ENCODE measurements at regions not wholly inside any gene's neighbourhood (a gene's known extent, or its start where the extent isn't known, plus 50 kb on each side); places are given as distances from the start of the nearest gene placed in this dataset.

DNA sequence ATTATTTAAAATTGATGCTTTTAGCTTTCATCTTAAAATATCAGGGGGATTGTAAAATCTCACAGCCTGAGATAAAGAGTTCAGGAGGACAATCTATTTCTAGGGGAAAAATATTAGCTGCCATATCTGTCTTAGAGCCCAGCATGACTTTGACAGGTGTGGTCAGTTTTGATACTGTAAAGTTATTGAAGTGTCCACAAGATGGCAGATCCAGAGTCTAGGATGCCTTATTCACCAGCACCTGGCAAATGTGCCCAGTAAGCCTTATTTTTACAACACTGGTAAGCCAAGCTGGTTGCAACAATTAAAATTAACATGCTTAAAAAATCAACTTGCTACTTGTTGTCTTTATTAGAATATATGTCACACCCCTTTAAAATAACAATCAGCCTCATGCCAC, 579.3 kb downstream of the SH2D4B start:
- H3K9me3 Mint-ChIP-seq = no peaks in the 10 kb centered on the region
- H3K4me3 Mint-ChIP-seq = no peak overlapping the region
- DNase-seq (ENCODE audit: low spot score) = no peak
- H3K27me3 Mint-ChIP-seq (ENCODE audit: low read depth) = no peaks in the 10 kb centered on the region
- H3K4me1 Mint-ChIP-seq (ENCODE audit: low read depth) = no peaks in the 10 kb centered on the region
- H3K27ac Mint-ChIP-seq = no peak overlapping the region
- no peaks in the 10 kb centered on the region for H3K36me3 Mint-ChIP-seq (ENCODE audit: low read depth)

DNA sequence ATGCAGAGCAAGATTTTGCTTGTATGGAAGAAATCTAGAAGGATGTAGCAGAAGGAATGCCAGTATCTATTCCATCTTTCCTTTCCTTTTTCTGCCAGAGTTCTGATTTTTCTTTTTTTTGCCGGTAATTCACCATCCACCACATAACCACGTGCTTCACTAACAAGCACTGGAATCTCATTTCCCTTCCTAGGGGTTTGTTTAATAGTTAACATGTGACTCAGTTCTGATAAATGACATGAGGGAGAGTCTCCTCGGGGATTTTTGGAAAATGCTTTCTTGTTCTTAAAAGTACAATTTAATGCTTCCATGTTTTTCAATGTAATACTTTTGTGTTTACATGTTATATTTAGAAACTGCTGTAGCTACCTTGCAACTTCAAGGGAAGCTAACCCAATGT, 590.2 kb downstream of the SH2D4B start:
- DNase-seq (ENCODE audit: low spot score) = no peak

DNA sequence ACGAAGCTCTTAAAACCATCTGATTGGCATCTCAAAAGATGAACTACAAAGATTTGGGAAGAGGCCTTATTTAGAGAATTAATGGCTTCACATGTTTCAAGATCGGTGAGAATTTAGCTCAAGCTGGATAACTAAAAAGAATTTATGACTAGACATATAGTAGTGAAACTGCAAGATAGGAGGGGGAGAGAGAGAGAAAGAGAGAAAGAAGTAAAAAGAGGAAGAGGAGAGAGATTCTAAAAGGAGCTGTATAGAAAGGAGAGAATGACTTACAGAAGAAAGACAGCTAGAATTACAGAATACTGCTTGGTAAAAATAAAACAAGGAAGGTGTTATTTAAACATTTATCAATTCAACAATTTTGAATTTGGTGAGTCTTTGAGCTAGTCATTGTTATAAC, 592.3 kb downstream of the SH2D4B start:
- H3K36me3 Mint-ChIP-seq (ENCODE audit: low read depth) = no peaks in the 10 kb centered on the region
- no peaks in the 10 kb centered on the region for H3K27me3 Mint-ChIP-seq (ENCODE audit: low read depth)
- DNase-seq (ENCODE audit: low spot score) = no peak
- H3K27ac Mint-ChIP-seq = no peak overlapping the region
- H3K9me3 Mint-ChIP-seq = no peaks in the 10 kb centered on the region
- H3K4me3 Mint-ChIP-seq = no peak overlapping the region
- no peaks in the 10 kb centered on the region for H3K4me1 Mint-ChIP-seq (ENCODE audit: low read depth)

More for the DNA sequence above, 590.2 kb downstream of the SH2D4B start:
- Mint-ChIP-seq H3K27me3 (ENCODE audit: low read depth) (no peaks in the 10 kb centered on the region), H3K9me3 (no peaks in the 10 kb centered on the region), H3K27ac (no peak overlapping the region), H3K36me3 (ENCODE audit: low read depth) (no peaks in the 10 kb centered on the region), H3K4me3 (no peak overlapping the region), H3K4me1 (ENCODE audit: low read depth) (no peaks in the 10 kb centered on the region)

- H3K4me1 Mint-ChIP-seq (ENCODE audit: low read depth) = no peaks in the 10 kb centered on the region
- H3K27ac Mint-ChIP-seq = no peak overlapping the region
- no peaks in the 10 kb centered on the region for H3K36me3 Mint-ChIP-seq (ENCODE audit: low read depth)
- H3K4me3 Mint-ChIP-seq = no peak overlapping the region
- H3K9me3 Mint-ChIP-seq = no peaks in the 10 kb centered on the region
- no peak for DNase-seq (ENCODE audit: low spot score)
- H3K27me3 Mint-ChIP-seq (ENCODE audit: low read depth) = no peaks in the 10 kb centered on the region
Observed at GRCh38 chr10:81135851-81136250, 598.1 kb downstream of the SH2D4B start.

GRCh38 chr10:81136261-81136660, 598.6 kb downstream of the SH2D4B start:
- Mint-ChIP-seq H3K4me3 (no peak overlapping the region), H3K27ac (no peak overlapping the region), H3K27me3 (ENCODE audit: low read depth) (no peaks in the 10 kb centered on the region), H3K9me3 (no peaks in the 10 kb centered on the region), H3K4me1 (ENCODE audit: low read depth) (no peaks in the 10 kb centered on the region), H3K36me3 (ENCODE audit: low read depth) (no peaks in the 10 kb centered on the region)
- DNase-seq (ENCODE audit: low spot score) = no peak

- no peaks in the 10 kb centered on the region for H3K27me3 Mint-ChIP-seq (ENCODE audit: low read depth)
- H3K36me3 Mint-ChIP-seq (ENCODE audit: low read depth) = no peaks in the 10 kb centered on the region
- no peak for DNase-seq (ENCODE audit: low spot score)
- H3K9me3 Mint-ChIP-seq = no peaks in the 10 kb centered on the region
- H3K4me3 Mint-ChIP-seq = no peak overlapping the region
- no peak overlapping the region for H3K27ac Mint-ChIP-seq
- no peaks in the 10 kb centered on the region for H3K4me1 Mint-ChIP-seq (ENCODE audit: low read depth)
Observed at GRCh38 chr10:81145975-81146374, 608.3 kb downstream of the SH2D4B start.

DNA sequence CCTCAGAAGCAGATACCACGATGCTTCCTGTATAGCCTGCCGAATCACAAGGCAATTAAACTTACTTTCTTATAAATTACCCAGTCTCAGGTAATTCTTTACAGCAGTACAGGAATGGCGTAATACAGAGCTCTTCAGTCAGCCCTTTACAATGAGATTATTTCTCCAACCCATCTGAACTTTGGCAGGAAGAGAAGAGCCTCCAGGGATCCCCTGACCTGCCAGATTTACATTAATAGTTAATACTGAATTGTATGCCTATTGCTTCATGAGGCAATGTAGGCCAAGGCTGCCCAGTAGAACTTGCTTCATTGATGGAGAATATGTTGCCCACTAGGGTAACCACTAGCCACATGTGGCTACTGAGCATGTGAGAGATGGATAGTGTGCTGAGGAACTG, 608.7 kb downstream of the SH2D4B start:
- no peak overlapping the region for H3K4me3 Mint-ChIP-seq
- no peaks in the 10 kb centered on the region for H3K9me3 Mint-ChIP-seq

DNA sequence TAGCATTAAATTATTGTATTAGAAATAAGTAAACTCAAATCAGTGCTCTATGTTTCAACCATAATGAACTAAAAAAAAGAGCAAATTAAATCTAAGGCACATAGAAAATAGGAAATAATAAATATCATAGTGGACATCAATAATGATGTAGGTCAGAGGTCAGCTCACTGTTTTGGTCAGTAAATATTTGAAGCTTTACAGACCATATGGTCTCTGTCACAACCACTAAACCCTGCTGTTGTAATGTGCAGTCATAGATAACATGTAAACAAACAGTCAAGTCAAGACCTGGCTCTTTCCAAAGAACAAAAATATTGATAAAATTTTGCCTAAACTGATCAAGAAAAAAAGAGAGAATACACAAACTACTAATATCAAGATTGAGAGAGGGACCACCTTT, 615.0 kb downstream of the SH2D4B start:
- Mint-ChIP-seq H3K27ac (no peak overlapping the region), H3K4me1 (ENCODE audit: low read depth) (no peaks in the 10 kb centered on the region), H3K9me3 (no peaks in the 10 kb centered on the region), H3K27me3 (ENCODE audit: low read depth) (no peaks in the 10 kb centered on the region), H3K36me3 (ENCODE audit: low read depth) (no peaks in the 10 kb centered on the region), H3K4me3 (no peak overlapping the region)
- DNase-seq (ENCODE audit: low spot score) = no peak

More for the DNA sequence above, 608.7 kb downstream of the SH2D4B start:
- H3K36me3 Mint-ChIP-seq (ENCODE audit: low read depth) = no peaks in the 10 kb centered on the region
- H3K27me3 Mint-ChIP-seq (ENCODE audit: low read depth) = no peaks in the 10 kb centered on the region
- no peak overlapping the region for H3K27ac Mint-ChIP-seq
- H3K4me1 Mint-ChIP-seq (ENCODE audit: low read depth) = no peaks in the 10 kb centered on the region
- no peak for DNase-seq (ENCODE audit: low spot score)

- H3K27me3 Mint-ChIP-seq (ENCODE audit: low read depth) = no peaks in the 10 kb centered on the region
- H3K36me3 Mint-ChIP-seq (ENCODE audit: low read depth) = no peaks in the 10 kb centered on the region
- no peak for DNase-seq (ENCODE audit: low spot score)
- H3K4me1 Mint-ChIP-seq (ENCODE audit: low read depth) = no peaks in the 10 kb centered on the region
- no peaks in the 10 kb centered on the region for H3K9me3 Mint-ChIP-seq
- H3K4me3 Mint-ChIP-seq = no peak overlapping the region
- H3K27ac Mint-ChIP-seq = no peak overlapping the region
Observed at GRCh38 chr10:81157681-81158080, 620.0 kb downstream of the SH2D4B start.

DNA sequence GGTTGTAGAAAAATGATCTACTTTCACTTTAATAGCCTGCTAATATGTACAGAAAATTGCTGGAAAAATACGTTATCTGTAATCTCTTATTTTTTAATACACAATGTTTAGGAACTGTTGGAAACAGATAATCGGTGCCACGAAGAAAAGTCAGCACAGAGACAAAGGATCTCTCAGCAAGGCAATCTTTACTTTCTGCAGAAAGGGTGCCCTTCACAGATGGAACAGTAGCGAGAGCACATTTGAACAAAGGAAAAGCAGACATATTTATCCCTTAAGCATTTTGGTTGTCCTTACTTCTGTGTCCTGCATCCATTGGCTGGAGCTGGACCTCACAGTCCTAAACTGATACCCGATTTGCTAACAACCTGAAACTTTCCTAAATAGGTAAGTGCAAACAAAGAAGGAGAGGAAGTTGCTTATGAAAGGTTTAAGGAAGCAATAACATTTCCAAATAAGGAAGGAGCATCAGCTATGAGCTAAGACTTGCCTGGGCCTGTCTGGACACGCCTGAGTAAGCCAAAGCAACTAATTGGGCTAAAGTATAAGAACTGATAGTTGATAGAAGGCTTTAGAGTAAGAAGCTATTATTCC, 640.0 kb downstream of the SH2D4B start:
- Mint-ChIP-seq H3K4me1 (ENCODE audit: low read depth) (no peaks in the 10 kb centered on the region), H3K27me3 (ENCODE audit: low read depth) (no peaks in the 10 kb centered on the region), H3K9me3 (no peaks in the 10 kb centered on the region), H3K36me3 (ENCODE audit: low read depth) (no peaks in the 10 kb centered on the region), H3K27ac (no peak overlapping the region), H3K4me3 (no peak overlapping the region)
- DNase-seq (ENCODE audit: low spot score) = no peak

GRCh38 chr10:81179324-81179723, 641.6 kb downstream of the SH2D4B start:
- no peak overlapping the region for H3K27ac Mint-ChIP-seq
- no peak overlapping the region for H3K4me3 Mint-ChIP-seq
- no peaks in the 10 kb centered on the region for H3K36me3 Mint-ChIP-seq (ENCODE audit: low read depth)
- no peaks in the 10 kb centered on the region for H3K4me1 Mint-ChIP-seq (ENCODE audit: low read depth)
- no peaks in the 10 kb centered on the region for H3K9me3 Mint-ChIP-seq
- H3K27me3 Mint-ChIP-seq (ENCODE audit: low read depth) = no peaks in the 10 kb centered on the region
- DNase-seq (ENCODE audit: low spot score) = no peak

GRCh38 chr10:81179805-81180452, 642.2 kb downstream of the SH2D4B start:
- Mint-ChIP-seq H3K27me3 (ENCODE audit: low read depth) (no peaks in the 10 kb centered on the region), H3K4me1 (ENCODE audit: low read depth) (no peaks in the 10 kb centered on the region), H3K36me3 (ENCODE audit: low read depth) (no peaks in the 10 kb centered on the region), H3K4me3 (no peak overlapping the region), H3K9me3 (no peaks in the 10 kb centered on the region), H3K27ac (no peak overlapping the region)
- DNase-seq (ENCODE audit: low spot score) = no peak

- no peaks in the 10 kb centered on the region for H3K27me3 Mint-ChIP-seq (ENCODE audit: low read depth)
- H3K4me3 Mint-ChIP-seq = no peak overlapping the region
- no peak for DNase-seq (ENCODE audit: low spot score)
- H3K36me3 Mint-ChIP-seq (ENCODE audit: low read depth) = no peaks in the 10 kb centered on the region
- no peak overlapping the region for H3K27ac Mint-ChIP-seq
- H3K9me3 Mint-ChIP-seq = no peaks in the 10 kb centered on the region
- no peaks in the 10 kb centered on the region for H3K4me1 Mint-ChIP-seq (ENCODE audit: low read depth)
Observed at GRCh38 chr10:81182296-81182695, 644.6 kb downstream of the SH2D4B start.

DNA sequence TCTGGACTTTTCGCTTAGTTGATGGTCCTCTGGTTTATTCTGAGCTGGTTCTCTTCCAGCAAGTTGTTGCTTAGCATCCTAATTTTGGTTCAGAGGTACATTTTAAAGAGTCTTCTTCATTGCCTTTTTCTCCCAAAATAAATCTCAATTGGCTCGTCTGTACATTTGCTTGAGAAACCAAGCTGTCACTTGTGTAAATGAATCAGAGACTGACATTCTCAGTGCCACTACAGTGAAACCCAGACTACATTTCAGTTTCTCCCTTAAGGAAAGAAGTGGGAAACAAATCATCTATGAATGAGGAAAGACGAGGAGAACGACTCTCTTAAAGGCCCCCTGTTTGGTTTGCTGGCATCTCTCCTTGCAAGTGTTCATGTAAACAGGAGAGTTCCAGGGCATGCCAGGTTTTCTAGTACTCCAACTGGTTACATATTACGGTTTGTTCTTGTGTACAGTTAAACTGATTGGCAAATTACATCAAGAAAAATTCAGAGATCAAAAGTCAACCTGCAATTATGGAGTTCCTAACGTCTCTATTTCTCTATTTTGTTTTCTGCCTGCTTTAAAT, 654.6 kb downstream of the SH2D4B start:
- Mint-ChIP-seq H3K36me3 (ENCODE audit: low read depth) (no peaks in the 10 kb centered on the region), H3K27ac (no peak overlapping the region), H3K27me3 (ENCODE audit: low read depth) (no peaks in the 10 kb centered on the region), H3K4me1 (ENCODE audit: low read depth) (no peaks in the 10 kb centered on the region), H3K4me3 (no peak overlapping the region), H3K9me3 (no peaks in the 10 kb centered on the region)
- no peak for DNase-seq (ENCODE audit: low spot score)

DNA sequence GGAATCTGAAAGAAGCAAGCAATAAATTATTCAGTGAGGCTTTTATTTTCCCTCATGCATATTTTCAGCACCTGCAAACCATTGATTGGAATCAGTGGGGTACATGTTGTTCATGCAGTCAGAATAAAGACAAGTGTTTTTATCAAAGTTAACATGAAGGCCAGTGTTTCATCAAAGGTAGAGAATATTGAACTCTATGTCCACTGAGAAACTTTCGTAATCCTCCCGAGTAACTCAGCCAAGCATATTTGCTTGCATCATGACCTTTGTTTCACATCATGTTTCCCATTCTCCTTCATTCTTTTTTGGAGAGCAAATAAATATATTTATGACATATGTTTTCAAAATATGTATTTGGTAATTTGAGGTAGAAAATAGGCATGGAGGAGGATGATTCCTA, 663.1 kb downstream of the SH2D4B start:
- DNase-seq (ENCODE audit: low spot score) = no peak
- H3K36me3 Mint-ChIP-seq (ENCODE audit: low read depth) = no peaks in the 10 kb centered on the region
- H3K4me1 Mint-ChIP-seq (ENCODE audit: low read depth) = no peaks in the 10 kb centered on the region
- no peak overlapping the region for H3K27ac Mint-ChIP-seq
- H3K4me3 Mint-ChIP-seq = no peak overlapping the region
- no peaks in the 10 kb centered on the region for H3K27me3 Mint-ChIP-seq (ENCODE audit: low read depth)
- peaks cover 4% of the 10 kb centered on the region for H3K9me3 Mint-ChIP-seq

Data from T-helper 2 cell treated with Interferon-gamma antibody and Interleukin-4, amounts not matched to agents 5 μg/mL and 100 μg/mL, for 36 hours (primary cell).